Chondrocyte (in vitro differentiated cells): ENCODE measurements at regions not wholly inside any gene's neighbourhood (a gene's known extent, or its start where the extent isn't known, plus 50 kb on each side); places are given as distances from the start of the nearest gene placed in this dataset.
"Not testable (repeated sequence)": the region's sequence is repeated elsewhere in the genome, so short reads cannot be mapped to it uniquely, and the experiment has no call there.

Experiments
- DNase-seq: peaks from one replicate; pipeline ENCODE4 v3.0.0; 2021; ENCODE audit warnings: mixed read lengths, low spot score
- H3K27ac Mint-ChIP-seq: one replicate; pipeline ENCODE4 v1.8.0; 2021; ENCODE audit warnings: mild to moderate bottlenecking, moderate library complexity, mixed read lengths; ENCODE audit not compliant: unreplicated experiment
- H3K27me3 Mint-ChIP-seq: 2 replicates; pipeline ENCODE4 v1.8.0; 2021; ENCODE audit warnings: low read depth, mixed read lengths
- H3K36me3 Mint-ChIP-seq: 2 replicates; pipeline ENCODE4 v1.8.0; 2021; ENCODE audit warnings: low read depth, mixed read lengths
- H3K4me1 Mint-ChIP-seq: 2 replicates; pipeline ENCODE4 v1.8.0; 2021; ENCODE audit warnings: low read depth, mild to moderate bottlenecking, mixed read lengths
- H3K4me3 Mint-ChIP-seq: one replicate; pipeline ENCODE4 v1.8.0; 2021; ENCODE audit warnings: mild to moderate bottlenecking, moderate library complexity, mixed read lengths; ENCODE audit not compliant: unreplicated experiment
- H3K9me3 Mint-ChIP-seq: 2 replicates; pipeline ENCODE4 v1.8.0; 2021; ENCODE audit warnings: low read depth, mixed read lengths
- CTCF ChIP-seq: fragments of 200-600 bp; sonication (generic); IDR thresholded peaks from 2 replicates; pipeline ENCODE4 v1.5.0; 2021; ENCODE audit warnings: antibody characterized with exemption, mild to moderate bottlenecking, moderate library complexity

DNA sequence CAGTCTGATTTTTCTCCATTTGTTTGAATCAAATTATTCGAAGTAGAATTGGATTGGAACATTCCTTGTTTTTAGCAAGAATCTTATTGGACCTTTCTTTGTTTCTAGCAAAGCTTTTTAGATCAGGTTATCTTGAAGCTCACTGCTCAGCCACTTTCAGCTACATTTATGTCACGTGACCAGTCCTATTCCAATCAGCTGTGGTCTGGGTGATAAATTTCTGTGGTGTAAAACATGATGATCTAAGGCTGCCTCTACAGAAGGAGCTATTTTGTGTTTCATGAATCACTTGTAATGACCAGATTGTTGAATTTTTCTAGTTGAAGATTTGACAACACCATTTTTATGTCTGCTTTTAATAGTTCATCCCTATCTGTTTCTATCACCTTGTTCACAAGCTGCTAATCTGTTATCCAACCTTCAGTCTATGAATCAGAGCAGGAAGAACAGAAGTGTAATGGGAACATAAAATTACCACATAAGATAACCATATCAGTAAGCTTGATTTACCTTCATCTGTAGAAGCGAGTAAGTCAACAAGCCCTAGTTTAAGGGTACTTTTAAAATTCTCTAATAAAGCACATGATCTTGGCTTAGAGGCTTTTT is 101.0 kb upstream of the MAP3K7 start:
- H3K4me3 Mint-ChIP-seq: no peak overlapping the region
- TF ChIP-seq CTCF: no peak
- H3K36me3 Mint-ChIP-seq: no peaks in the 10 kb centered on the region

DNA sequence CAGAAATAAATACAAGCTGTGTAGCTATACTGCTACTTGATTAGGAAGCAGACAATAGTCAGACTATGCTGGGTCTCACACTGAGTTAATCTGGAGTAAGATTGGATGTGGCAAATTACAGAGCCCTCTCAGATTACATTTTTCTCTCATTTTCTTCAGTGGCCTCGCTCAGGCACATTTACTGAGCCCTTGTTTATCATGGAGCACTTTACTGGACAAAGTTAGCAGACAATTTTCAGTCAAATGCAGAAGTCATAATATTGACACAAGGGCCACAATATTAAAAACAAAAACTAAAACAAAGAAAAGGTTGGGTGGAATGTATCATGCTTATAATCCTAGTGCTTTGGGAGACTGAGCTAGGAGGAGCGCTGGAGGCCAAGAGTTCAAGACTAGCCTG is 95.0 kb upstream of the MAP3K7 start:
- H3K4me1 Mint-ChIP-seq: no peaks in the 10 kb centered on the region
- no peaks in the 10 kb centered on the region for H3K9me3 Mint-ChIP-seq
- no peak for TF ChIP-seq CTCF
- DNase-seq: no peak
- no peaks in the 10 kb centered on the region for H3K36me3 Mint-ChIP-seq
- peaks cover 10% of the 10 kb centered on the region for H3K27me3 Mint-ChIP-seq
- H3K27ac Mint-ChIP-seq: no peak overlapping the region
- H3K4me3 Mint-ChIP-seq: no peak overlapping the region

More for the DNA sequence above, 101.0 kb upstream of the MAP3K7 start:
- Mint-ChIP-seq H3K4me1 (no peaks in the 10 kb centered on the region), H3K27ac (no peak overlapping the region), H3K9me3 (peaks cover 3% of the 10 kb centered on the region), H3K27me3 (peaks cover 12% of the 10 kb centered on the region)
- DNase-seq: no peak

DNA sequence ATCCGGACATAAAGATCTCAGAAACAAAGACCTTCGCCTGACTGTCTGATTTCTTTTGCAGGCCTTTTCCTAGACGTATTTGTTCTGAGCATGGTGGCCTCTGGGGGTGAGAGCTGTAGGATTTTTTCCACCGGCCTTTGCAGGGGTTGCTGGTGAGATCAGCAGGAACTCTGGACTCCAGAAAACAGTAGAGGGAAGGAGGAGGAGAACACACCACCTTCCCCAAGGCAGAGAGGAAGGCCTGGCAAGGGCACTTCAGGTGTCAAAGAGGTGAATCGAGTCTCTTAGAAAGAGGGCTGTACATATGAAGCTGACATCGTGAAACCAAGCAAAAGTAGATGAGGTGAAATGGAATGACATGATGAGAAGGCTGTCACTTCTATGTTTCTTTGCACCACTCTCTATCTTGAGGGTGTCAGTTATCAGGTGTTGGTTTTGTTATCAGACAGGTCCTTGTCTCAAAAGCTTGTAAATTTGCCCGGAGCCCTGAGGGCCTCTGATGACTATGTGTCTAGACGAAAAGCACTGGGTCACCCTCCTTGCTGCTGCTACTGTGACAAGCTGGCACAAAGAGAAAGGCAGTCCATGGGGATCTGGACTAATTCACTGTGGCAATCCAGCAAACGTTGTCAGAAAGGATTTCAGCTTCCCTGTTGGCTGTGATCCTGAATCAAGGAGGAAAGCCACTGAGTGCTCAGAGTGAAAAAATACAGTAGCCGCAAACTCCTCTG is 91.3 kb upstream of the MAP3K7 start:
- Mint-ChIP-seq H3K4me1 (no peaks in the 10 kb centered on the region), H3K36me3 (no peaks in the 10 kb centered on the region), H3K4me3 (no peak overlapping the region), H3K9me3 (no peaks in the 10 kb centered on the region), H3K27me3 (peaks cover 31% of the 10 kb centered on the region), H3K27ac (no peak overlapping the region)
- DNase-seq: no peak
- no peak for TF ChIP-seq CTCF

GRCh38 chr6:90677440-90677839 is 90.6 kb upstream of the MAP3K7 start:
- Mint-ChIP-seq H3K4me1 (no peaks in the 10 kb centered on the region), H3K27ac (no peak overlapping the region), H3K27me3 (peaks cover 31% of the 10 kb centered on the region), H3K9me3 (no peaks in the 10 kb centered on the region), H3K36me3 (no peaks in the 10 kb centered on the region), H3K4me3 (no peak overlapping the region)
- DNase-seq: no peak
- TF ChIP-seq CTCF: no peak

DNA sequence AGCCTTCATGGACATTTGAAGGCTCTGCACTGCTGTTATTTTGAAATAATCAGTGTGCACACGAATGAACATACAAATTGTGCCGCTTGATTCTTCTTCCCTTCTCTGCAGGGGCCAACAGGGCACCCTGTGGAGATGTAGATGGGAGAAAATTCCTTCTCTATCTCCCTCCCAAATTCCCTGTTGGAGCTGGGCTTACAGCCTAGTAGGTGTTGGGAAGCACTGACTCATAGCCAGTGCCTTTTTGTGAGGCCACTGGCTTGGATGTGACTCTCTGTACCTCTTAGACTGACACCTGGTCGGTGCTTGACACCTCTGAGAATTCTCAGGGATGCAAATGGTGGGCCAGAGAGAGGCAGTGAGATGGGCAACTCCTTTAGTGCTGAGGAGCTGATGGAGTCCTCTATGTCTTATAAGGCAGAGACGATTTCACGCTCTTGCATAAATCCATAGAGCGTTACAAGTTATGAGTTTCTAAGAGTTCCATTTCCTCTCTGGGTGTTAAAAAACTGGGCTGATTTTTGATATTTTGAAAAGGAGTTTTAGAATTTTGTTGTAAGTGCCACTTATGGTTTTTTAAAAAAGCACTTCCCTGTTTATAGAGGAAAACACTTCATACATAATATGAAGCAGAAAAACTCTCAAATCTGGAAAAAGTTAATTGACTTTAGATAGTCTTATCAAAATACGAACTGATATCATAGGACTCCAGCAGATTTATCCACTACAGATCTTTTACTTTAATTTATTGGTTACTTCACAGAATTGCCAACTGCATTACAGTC is 89.8 kb upstream of the MAP3K7 start:
- Mint-ChIP-seq H3K4me3 (no peak overlapping the region), H3K36me3 (no peaks in the 10 kb centered on the region), H3K27ac (no peak overlapping the region), H3K27me3 (peaks cover 31% of the 10 kb centered on the region), H3K4me1 (no peaks in the 10 kb centered on the region), H3K9me3 (no peaks in the 10 kb centered on the region)
- DNase-seq: no peak
- TF ChIP-seq CTCF: no peak

GRCh38 chr6:90675107-90675506 is 88.2 kb upstream of the MAP3K7 start:
- H3K4me1 Mint-ChIP-seq, DNase-seq, H3K27ac Mint-ChIP-seq, H3K4me3 Mint-ChIP-seq, H3K9me3 Mint-ChIP-seq, H3K36me3 Mint-ChIP-seq: not testable (repeated sequence)
- peaks cover 31% of the 10 kb centered on the region for H3K27me3 Mint-ChIP-seq

- H3K27ac Mint-ChIP-seq, H3K36me3 Mint-ChIP-seq, DNase-seq, H3K4me1 Mint-ChIP-seq, H3K4me3 Mint-ChIP-seq, H3K9me3 Mint-ChIP-seq: not testable (repeated sequence)
- peaks cover 31% of the 10 kb centered on the region for H3K27me3 Mint-ChIP-seq
Observed at GRCh38 chr6:90674077-90674476, 87.2 kb upstream of the MAP3K7 start.
